Body of pancreas (tissue), 4 donors: ENCODE measurements at regions not wholly inside any gene's neighbourhood (a gene's known extent, or its start where the extent isn't known, plus 50 kb on each side); places are given as distances from the start of the nearest gene placed in this dataset.
"Not testable (repeated sequence)": the region's sequence is repeated elsewhere in the genome, so short reads cannot be mapped to it uniquely, and the experiment has no call there.

ENCODE experiments used
- CTCF ChIP-seq, 7 experiments: fragments of 450-650 bp in 4 of 7; fragments of 200-600 bp in 3 of 7; sonication (generic) in 3 of 7; IDR thresholded peaks; one replicate each; pipeline ENCODE4 v1.5.1; 2016 to 2019; ENCODE audit warnings: antibody characterized with exemption in 7 of 7
- POLR2A ChIP-seq, 3 donors: fragments of 450-650 bp; IDR thresholded peaks; one replicate each; pipeline ENCODE4 v1.6.1; 2016; ENCODE audit warnings: antibody characterized with exemption in 3 of 3, mild to moderate bottlenecking in 2 of 3

GRCh38 chr2:7178996-7179395, 261.8 kb downstream of the RNF144A start:
- not testable (repeated sequence) for TF ChIP-seq POLR2A, CTCF (IDR thresholded peaks at IDR 0.05)
